GM18867 (cell line): ENCODE measurements at regions not wholly inside any gene's neighbourhood (a gene's known extent, or its start where the extent isn't known, plus 50 kb on each side); places are given as distances from the start of the nearest gene placed in this dataset.

Experiments used
- ATAC-seq: cut with Tn5 transposase; IDR thresholded peaks from one replicate; pipeline ENCODE4 v1.9.1; 2021; ENCODE audit warnings: mild to moderate bottlenecking, moderate library complexity; ENCODE audit not compliant: unreplicated experiment

- peak; percentile 96 for ATAC-seq
Measured at GRCh38 chr2:8049851-8050571, 631.8 kb upstream of the ID2 start.

- no peak for ATAC-seq
Measured at GRCh38 chr2:8053216-8053615, 628.6 kb upstream of the ID2 start.

- no peak for ATAC-seq
Measured at GRCh38 chr2:8054070-8054469, 627.8 kb upstream of the ID2 start.

- peak; percentile 53 for ATAC-seq
Measured at GRCh38 chr2:8058652-8059051, 623.2 kb upstream of the ID2 start.

GRCh38 chr2:8059255-8059654 is 622.6 kb upstream of the ID2 start:
- ATAC-seq: no peak

GRCh38 chr2:8059794-8060193 is 622.1 kb upstream of the ID2 start:
- ATAC-seq: no peak

- no peak for ATAC-seq
Measured at GRCh38 chr2:8061219-8061618, 620.6 kb upstream of the ID2 start.

GRCh38 chr2:8064603-8065002 is 617.3 kb upstream of the ID2 start:
- no peak for ATAC-seq

- ATAC-seq: no peak
Measured at GRCh38 chr2:8065191-8065590, 616.7 kb upstream of the ID2 start.

GRCh38 chr2:8067784-8068336 is 614.0 kb upstream of the ID2 start:
- ATAC-seq: no peak

- ATAC-seq: no peak
Measured at GRCh38 chr2:8072907-8073306, 608.9 kb upstream of the ID2 start.

- no peak for ATAC-seq
Measured at GRCh38 chr2:8073916-8074315, 607.9 kb upstream of the ID2 start.

- peak; percentile 55 for ATAC-seq
Measured at GRCh38 chr2:8076448-8077342, 605.2 kb upstream of the ID2 start.

- no peak for ATAC-seq
Measured at GRCh38 chr2:8078705-8079104, 603.2 kb upstream of the ID2 start.

GRCh38 chr2:8080063-8080462 is 601.8 kb upstream of the ID2 start:
- ATAC-seq: peak; percentile 62

GRCh38 chr2:8081130-8081529 is 600.7 kb upstream of the ID2 start:
- ATAC-seq: no peak

GRCh38 chr2:8082840-8083239 is 599.0 kb upstream of the ID2 start:
- ATAC-seq: no peak

GRCh38 chr2:8086357-8086756 is 595.5 kb upstream of the ID2 start:
- ATAC-seq: no peak

GRCh38 chr2:8086796-8087479 is 594.9 kb upstream of the ID2 start:
- ATAC-seq: no peak

- ATAC-seq: no peak
Measured at GRCh38 chr2:8087480-8087840, 594.4 kb upstream of the ID2 start.

GRCh38 chr2:8088810-8089209 is 593.0 kb upstream of the ID2 start:
- ATAC-seq: no peak
